NCI-H2196 (cell line): ENCODE measurements at regions not wholly inside any gene's neighbourhood (a gene's known extent, or its start where the extent isn't known, plus 50 kb on each side); places are given as distances from the start of the nearest gene placed in this dataset.

ENCODE experiments used
- DNase-seq: peaks from one replicate; lab custom pipeline; 2025; ENCODE audit not compliant: unreplicated experiment; lab: John Stamatoyannopoulos, UW

- DNase-seq, result no peak
Measured at GRCh38 chr6:14187406-14187805, 69.8 kb downstream of the CD83 start.

DNA sequence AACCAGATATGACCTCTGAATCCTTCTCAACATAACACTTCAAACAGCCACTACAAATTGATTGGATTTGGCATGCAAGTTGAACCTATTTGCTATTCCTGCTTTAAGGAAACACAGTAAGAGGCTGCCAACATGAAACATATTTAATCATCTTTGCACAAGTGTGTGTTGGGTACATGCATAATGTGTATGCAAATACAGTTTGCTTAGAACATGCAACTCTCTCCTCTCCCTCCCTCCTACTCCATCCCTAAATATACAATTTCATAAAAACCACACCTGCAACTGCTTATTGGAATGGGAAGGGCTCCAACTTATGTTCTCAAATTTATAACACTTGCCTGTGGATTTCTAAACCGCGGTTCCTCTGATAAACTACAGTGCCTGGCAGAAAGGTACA is 71.5 kb downstream of the CD83 start:
- DNase-seq, result no peak

DNA sequence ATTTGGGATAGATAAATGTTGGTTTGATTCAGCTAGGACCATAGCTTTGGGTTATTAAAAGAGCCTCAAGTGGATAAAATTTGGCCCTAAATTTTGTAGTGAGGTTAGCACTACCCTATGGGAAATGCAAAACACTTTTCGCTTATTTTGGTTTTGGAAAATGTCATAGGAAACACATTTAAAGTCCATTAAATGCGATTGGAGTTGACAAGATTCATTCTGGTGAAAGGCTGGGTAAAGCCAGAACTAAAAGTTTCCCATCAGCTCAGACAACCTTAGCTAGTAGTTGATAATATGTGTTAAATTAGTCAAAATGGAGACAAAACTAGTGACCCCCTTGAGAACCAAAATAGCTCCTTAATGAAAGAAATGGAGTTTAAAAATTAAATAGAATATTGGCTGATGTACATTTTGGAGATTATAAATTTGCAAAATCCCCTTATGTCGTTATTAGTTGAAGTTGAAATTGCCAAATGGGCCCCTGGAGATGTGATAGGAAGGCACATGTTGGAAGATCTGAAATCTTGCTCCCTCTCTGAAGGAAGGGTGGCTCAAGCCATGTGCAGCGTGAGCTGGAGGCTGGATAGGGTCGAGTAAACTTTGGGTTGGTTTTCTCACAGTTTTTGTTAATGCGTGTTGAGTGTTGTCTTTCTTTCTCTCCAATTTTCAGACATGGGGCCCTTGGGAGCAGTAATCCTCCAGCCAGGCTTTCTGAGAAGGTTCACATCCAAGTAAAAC is 72.8 kb downstream of the CD83 start:
- no peak for DNase-seq

DNA sequence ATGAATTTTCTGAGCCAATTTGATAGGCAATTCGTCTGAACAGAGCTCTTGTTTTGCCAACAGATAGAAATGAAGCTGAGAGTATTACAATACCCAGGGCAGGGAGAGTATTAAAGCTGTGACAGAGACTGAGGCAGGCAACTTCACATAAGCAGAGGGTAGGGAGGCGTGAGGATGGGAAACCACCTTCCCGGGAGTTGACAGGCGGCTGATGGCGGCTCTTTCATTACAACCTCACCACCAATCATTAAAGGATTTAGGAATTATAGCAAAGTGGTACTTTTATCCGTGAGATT is 73.3 kb downstream of the CD83 start:
- DNase-seq, result no peak

GRCh38 chr6:14191761-14192160 is 74.2 kb downstream of the CD83 start:
- no peak for DNase-seq

DNA sequence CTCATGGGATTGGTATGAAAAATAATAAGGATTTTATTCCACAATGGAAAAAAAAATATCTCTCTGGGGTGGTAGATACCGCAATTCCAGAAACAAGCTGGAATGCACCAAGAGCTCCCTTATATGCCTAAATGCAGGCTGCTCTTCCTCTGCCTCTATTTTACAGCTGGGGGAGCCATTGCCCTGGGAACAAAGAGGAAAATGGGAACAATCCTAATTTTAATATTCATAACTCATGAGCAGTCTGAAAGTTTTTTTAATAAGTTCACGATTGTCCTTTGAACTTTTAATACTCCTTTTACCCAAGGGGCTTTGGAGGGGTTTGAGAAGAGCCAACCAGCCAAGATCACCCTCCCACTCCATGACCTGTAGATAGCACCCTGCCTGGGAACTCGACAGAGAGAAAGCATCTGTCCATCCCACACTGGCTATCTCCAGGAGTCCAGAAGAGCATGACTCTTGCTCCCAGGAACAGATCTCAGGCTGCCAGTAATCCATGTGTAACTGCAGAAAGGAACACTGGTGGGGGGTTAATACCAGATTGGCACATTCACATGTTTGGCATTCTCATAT is 74.7 kb downstream of the CD83 start:
- no peak for DNase-seq

DNA sequence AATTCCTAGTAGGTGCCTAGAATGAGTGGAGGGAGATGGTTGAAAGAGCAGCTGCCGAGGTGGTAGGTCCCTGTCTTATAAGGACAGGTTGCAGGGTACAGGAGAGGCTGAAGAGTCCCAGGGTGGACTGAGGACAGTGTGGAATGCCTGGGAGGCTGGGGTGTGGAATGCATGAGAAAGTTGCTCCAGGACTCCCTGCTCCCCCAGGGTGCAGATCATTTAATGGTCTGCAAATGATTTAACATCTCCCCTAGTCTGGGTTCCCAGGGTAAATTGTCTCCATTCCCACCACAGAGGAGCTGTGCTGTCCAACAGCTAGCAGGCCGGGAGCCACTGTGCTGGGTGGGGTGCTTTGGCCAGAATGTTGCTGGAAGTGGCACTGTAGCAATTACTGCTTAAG is 76.0 kb downstream of the CD83 start:
- DNase-seq, result no peak

GRCh38 chr6:14194483-14194882 is 76.9 kb downstream of the CD83 start:
- no peak for DNase-seq

GRCh38 chr6:14194976-14195375 is 77.4 kb downstream of the CD83 start:
- no peak for DNase-seq

- no peak for DNase-seq
Measured at GRCh38 chr6:14196026-14196425, 78.5 kb downstream of the CD83 start.

DNA sequence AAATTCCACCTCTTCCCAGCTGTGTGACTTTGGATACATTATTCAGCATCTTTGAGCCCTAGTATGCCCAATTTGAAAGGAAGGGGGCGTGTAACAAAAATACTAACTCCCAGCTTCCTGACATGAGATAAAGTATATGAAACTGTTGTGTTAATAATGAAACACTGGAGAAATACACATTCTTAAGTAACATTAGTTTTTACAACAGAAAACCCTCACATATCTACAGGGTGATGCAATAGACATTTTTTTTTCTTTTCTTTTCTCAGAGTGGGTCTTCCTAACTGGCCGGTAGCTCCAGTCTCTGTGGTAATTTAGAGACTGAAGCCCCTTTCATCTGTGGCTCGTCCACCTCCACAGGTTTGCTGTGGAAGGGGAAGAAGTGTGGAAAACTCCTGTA is 79.5 kb downstream of the CD83 start:
- DNase-seq, result no peak

DNA sequence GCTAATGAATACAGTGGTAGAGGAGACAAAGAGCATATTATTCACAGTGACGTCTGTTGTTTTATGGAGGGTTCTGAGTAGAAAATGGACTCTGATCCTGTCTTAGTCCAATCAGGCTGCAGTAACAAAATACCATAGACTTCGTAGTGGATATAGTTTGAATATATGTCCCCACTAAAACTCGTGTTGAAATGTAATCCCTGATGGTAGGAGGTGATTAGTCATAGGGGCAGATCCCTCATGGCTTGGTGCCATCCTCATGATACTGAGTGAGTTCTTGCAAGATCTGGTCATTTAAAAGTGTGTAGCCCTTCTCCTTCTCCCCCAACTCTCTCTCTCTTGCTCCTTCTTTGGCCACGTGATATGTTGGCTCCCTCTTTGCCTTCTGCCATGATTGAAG is 82.5 kb downstream of the CD83 start:
- DNase-seq, result no peak

DNA sequence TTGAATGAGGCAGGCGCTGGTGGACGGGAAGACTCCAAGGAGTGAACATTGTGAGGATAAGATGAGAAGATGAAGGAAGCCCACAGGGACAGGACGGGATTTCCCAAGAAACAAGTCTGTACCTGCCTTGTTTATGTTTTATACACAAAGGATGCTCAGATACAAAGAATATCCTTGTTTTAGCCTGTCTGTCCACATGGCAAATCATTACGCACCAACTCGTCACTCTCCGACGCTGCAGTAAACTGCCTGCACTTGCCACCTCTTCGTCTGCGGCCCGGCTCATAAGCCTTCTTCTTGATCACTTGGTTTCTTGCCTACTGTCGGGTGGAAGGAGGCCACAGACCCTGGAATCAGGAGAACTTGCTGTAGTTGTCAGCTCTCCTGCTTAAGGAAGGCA is 85.4 kb downstream of the CD83 start:
- DNase-seq, result no peak

- DNase-seq, result no peak
Measured at GRCh38 chr6:14206391-14206790, 88.8 kb downstream of the CD83 start.

DNA sequence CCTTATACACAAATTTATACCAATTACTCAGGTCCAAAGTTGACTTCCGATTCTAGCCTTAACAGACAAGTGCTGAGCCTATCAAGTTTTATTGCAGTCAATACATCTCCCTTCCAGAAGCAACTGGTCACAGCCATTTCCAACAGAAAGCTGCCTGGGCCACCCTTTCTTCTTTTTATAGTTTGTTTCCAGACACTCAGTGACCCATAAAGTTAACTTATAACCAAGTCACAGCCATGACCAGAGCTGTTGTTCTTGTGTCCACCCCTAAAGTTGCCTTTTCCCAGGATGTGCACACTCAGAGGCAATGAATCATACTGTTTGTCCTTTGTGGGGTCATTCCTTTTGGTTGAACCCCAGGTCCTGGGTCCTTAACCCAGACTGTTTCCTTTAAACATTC is 89.9 kb downstream of the CD83 start:
- no peak for DNase-seq

DNA sequence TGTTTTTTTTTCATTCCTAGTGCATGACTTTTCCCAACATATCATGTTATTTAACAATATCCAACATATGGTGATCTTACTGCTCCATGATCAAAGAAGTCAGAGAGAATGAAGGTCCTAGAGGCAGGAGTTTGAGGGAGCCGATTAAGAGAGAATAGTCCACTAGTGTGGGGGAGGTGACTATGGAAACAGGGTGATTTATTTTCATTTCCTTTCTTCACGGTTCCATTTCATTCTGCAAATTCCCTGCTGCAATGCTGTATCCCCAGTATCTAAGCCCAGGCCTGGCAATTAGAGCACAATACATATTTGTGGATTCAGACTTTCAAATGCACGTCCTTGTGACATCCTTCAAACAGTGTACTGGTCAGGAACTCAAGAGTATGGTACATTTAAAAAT is 91.4 kb downstream of the CD83 start:
- DNase-seq, result no peak

- no peak for DNase-seq
Measured at GRCh38 chr6:14210077-14210476, 92.5 kb downstream of the CD83 start.

DNA sequence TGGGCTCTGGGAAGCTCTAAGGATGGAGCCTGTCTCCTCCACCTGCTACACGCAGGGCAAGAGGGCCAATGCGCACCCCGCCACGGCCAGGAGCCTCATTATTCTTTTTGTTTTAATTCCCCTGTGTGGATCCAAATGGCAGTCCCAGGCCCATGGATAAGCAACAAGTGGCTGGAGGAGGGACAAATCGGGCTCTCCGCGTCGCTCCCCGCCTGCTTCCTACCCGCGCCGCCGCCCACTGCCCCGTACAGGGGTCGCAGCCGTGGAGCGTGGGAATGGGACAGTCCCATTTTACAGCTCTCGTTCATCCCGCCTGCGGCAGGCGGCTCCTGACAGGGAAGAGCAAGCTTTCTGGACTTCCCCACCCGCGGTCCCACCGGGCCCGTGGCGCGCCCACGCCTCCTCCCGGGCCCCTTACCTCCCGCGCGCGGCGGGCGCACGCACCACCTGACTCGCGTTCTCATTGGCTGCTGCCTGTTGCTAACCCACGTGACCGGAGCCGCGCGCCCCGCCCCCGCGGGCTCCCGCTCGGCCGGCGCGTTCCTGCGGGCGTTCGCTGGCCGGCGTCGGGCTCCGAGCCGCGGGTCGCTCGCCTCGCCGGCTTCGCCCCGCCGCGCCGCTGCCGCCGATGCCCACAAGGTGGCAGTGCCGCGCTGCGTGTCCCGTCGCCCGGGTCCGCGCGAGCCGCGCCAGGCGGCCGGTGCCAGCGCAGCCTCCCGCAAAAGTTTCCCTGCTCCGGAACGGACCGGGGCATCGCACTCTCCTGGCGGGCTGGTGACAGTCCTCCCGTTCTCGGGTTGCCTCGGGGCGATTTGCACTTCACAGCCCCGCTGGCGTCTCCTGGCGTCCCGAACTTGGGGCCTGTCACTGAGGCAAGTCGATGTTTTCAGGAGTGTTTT is 93.3 kb downstream of the CD83 start:
- DNase-seq, result peak; percentile 94

DNA sequence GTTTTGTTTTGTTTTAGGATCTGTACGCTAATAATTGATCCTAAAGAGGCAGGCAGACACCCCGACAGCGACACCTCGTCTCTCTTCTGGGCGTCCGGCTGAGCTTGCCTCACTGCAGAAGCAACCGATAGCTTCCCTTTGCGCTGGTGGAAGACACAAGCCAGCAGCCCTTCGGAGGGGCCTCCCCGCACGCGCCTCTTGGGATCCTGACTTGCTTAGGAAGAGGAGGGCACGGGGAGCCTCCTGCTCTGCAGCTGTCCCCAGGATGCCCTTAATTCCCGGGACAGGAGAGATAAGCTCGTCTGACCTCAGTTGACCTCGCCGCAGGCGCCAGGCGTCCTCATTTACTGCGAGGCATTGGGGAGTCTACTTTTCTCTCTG is 94.0 kb downstream of the CD83 start:
- no peak for DNase-seq

DNA sequence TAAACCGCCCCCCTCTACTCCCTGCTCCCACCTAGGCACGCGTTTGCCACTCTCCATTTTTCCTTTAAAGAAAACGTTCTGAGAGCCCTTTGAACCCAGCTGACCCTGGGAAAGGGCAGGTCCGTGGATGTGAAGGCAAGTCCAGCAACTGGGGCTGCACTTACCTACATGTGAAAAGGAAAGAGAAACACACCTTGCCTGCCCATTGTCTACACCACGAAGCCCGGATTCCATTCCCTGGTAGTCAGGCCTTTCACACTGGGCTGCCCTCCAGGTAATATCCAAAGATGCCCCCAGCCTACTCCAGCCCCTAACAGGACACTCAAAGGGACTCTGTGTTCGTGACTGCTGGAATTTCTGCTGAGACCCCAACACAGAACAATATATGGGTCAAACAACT is 94.4 kb downstream of the CD83 start:
- DNase-seq, result no peak

GRCh38 chr6:14212632-14213031 is 95.1 kb downstream of the CD83 start:
- DNase-seq, result no peak

- no peak for DNase-seq
Measured at GRCh38 chr6:14216946-14217684, 99.5 kb downstream of the CD83 start.
